AML-193 (cell line): ENCODE measurements at regions not wholly inside any gene's neighbourhood (a gene's known extent, or its start where the extent isn't known, plus 50 kb on each side); places are given as distances from the start of the nearest gene placed in this dataset.

Experiments used
- DNase-seq, 2 experiments: peaks; one replicate each; lab custom pipeline; 2025; lab: John Stamatoyannopoulos, UW

DNA sequence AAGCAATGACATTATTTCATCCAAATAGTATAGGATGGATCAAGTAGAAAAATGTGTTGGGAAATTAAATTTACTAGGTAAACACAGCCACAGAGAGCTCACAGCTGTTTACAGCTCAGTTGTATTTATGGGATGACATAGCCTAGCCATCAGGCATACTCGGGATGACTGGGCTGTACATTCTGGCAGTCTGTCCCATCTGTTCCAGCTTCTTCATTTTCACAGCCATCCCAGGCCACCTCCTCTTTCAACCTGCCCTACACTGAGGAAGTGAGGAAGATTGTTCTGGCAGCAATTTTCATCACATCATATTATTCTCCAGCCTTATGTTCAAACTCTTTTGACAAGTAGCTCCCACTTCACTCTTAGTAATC lies 98.4 kb upstream of the PFN2 start:
- no peak for DNase-seq

DNA sequence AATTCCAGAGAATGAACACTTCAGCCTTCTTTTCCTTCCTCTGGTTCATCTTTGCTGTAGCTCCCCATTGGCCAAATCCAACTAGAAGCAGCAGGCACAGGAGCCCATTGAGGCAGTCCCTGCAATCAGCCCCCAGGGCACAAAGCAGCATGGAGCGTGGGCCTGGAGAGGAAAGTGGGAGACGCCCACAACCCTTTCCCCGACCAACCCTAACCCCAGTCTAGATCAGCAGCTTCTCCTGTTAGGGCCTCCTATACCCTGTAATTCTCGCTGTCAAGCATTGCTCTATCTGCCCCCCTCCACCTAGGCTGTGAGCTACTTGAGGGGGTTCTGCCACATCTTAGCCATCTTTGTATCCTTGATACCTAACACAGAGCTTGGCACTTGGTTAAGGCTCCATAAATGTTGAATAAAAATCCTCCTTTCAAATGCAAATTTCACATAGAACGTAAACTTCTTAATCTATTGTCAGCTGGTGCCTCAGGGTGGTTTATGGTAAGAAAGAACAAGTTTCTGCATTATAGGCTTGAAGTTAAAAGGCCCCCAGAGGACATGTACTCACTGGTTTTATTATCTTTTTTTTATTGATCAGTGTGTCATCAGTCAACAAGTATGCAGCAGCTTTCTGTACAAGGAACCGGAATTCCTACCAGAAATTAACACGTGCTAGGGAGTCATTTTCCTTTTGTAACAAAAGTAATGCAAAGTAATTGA lies 97.9 kb upstream of the PFN2 start:
- DNase-seq: no peak

DNA sequence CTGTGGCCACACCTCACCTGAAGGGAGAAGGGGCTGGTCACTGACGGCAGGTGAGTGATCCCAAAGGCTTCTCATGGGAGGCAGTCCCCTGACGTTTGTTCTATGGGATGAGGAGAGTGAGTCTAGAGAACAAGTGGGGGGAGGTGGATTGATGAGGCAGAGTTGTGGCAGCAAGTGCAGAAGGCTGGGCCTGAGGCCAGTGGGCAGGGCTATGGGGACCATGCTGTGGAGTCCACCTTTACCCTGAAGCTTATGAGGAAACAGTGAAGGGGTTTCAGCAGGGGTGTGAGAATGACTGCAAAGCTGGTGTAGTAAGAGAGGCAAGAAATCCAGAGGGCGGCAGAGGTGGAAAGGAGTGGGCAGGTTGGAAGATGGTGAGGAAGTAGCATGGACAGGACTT lies 96.9 kb upstream of the PFN2 start:
- no peak for DNase-seq

DNA sequence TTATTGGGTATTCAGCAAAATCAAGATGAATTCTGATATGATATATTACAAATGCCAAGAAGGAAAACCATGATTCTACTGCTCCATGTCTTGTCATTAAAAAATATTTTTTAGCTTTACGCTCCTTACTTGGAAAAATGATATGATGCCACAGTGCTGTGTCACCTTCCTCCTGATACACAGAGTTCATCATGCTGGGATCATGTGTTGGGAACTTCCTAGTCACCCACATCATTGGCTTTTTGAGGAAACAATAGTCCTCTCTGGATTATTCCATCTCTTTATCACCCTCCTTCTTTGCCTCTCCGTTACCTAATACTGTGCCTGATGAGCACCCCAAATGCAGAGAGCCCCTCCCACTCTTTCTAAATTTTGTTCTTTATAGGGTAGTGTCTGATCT lies 94.3 kb upstream of the PFN2 start:
- DNase-seq: no peak

DNA sequence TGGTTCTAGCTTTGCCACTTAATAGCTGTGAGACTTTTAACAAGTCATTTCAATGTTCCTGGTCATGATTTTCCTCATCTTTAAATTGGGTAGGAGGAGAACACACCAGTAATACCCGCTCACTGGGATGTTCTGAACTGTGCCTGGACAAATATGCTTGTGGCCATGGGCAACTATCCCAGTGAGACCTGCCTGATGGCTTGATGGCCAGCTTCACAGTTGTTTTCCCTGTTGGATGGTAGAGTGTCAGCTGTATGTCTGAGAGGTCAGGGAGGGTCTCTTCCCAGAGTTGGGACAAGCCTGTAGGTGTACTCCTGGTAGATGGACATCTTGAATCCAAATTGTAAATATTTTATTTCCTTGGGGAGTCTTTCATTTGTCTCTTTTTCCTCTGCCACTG lies 92.5 kb upstream of the PFN2 start:
- DNase-seq: no peak

DNA sequence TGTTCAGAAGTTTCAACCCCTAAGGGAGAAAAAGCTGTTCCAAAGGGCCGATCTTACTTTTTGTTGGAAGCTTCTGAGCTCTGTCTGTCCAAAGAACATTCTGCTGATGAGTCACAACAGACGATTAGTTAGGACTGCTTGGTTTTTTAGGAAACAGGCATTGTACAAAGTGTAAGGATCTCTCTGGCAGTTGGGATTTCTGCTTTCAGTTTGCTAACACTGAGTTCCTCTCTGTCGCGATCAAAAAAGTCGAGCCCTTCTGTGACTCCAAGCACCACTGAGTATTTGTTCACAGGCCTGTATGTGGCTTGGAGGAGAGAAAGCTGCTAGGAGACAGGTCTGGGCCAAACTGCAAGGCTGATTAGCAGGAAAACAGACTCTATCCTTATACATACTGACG lies 91.8 kb upstream of the PFN2 start:
- DNase-seq: no peak

DNA sequence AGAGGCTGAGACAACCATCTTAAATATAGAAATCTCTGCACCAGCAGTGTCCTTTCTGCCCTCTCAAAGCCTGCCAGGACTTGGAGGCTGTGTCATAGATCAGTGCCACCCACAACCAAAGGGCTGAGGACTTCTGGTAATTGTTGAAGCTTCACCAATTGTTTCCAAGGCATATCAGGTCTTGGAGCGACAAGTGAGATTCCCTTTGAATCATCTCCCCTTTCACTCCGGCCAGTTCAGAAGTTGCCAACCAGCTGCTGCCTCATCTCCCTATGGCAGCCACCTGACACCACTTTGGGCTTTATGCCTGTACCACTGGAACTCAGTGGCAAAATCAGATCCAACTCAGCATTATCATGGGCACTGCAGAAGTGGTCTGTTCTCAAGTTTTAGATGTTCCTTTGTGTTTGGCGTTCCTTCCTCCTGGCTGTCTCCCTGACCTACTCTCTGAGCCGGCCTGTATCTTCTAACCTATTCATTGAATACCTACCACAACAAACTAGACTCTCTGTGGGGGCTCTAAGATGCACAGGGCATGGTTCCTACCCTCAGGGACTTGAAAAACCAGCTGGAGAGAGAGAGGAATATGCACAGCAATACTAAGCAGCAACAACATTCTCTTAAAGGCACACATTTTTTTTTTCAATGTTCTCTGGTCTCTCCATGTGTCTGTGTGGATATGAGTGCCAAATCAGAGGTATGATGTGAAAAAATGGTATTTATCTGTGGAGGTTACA lies 90.8 kb upstream of the PFN2 start:
- no peak for DNase-seq

DNA sequence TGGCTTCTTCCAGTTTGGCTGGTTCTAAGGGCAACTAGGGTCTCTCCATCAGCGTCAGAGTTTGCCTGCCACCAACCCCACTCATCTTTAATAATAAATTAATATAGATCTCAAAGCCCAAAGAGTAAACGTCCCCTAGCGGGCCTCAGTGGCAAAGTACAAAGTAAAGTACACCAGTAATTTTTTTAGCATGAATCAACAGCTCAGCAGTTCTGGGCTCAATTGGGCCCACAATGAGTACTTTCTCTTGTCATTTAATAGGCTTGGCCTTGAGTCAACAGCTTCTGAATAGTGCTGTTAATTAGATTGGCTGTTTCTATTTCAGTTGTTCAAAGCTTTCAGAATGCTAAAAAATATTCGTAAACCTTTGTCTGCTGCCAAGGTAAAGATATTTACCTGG lies 89.0 kb upstream of the PFN2 start:
- DNase-seq: no peak

DNA sequence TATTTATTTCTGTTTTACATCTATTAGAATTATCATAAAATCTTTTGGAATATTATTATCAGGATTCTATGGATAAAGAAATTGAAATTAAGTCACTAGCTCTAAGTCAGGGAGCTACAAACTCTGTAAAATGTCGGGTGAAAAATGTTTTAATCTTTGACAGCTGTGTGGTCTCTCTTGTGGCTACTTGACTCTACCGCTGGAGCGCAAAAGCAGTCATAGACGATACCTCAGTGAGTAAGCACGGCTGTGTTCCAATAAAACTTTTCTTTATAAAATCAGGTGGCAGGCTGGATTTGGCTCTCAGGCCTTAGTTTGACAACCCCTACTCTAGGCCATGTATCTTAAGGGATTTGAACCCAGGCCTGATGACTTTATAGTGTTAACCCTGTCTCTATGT lies 88.5 kb upstream of the PFN2 start:
- DNase-seq: no peak

DNA sequence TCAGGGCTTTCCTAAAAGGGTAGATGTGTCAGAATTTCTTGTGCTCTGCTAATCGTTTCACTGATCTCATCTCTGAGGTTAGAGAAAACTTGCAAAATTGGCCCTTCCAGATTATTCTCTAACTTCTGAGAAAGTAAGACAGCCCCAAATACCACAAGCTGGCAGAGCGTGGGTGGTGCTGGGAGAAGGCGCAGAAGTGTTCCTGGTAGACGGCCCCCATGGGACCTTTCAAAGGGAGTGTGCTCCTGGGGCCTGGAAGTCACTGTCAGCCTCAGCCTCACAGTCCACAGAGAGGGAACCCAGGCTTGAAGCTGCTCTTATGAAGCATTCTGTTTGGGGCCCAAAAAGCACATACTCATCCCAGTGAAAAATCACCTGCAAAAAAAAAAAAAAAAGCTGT lies 86.5 kb upstream of the PFN2 start:
- no peak for DNase-seq

DNA sequence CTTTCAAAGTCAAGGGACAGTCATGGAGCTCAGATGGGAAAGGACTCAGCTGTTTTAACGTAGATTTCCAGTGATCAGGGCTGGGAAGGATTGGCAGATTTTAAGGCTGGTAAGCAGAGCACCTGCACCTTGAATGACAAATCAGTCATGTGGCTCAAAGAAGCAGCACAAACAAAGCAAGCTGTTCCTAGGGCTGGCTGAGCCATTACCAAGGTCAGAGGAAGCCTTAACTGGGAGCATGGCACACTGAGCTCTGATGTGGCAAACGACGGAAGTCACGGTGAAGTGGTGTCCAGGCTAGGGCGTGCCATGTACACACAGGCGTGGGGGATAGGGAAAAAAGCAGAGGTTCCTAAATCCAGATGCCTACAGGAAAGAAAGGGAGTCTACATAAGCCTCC lies 84.6 kb upstream of the PFN2 start:
- no peak for DNase-seq

DNA sequence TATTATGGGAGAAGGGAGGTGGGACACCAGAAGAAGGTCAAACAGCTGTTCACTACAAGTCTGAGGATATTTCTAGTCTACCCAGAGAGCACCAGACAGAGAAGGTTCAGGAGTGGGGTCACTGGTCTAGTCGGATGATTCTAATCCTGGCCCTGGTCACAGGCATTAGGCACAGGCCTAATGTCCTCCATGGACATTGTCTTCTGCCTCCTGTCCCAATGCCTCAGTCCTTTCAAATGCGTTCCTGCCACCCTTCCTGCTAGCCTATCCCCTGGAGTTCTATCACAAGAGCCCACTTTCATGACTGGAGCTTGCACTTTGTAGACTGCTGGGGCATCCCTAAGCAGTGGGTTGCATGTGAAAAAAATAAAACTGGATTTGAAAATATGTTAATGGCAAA lies 83.9 kb upstream of the PFN2 start:
- DNase-seq: no peak

DNA sequence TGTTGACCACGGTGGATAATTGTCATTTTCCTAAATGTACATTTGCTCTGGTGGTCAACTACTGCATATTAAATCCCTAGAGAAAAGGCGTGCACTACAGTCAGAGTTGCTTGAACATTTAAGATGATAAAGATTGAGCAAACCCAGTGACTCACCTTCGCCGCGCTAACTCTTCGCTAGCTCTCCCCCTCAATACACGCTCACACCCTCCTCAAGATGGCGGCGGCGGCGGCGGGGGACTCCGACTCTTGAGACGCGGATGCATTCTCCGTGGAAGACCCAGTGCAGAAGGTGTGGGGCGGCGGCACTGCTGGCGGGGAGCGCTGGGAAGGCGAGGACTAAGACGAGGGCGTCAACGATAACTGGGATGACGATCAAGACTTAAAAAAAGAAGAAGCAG lies 79.8 kb upstream of the PFN2 start:
- DNase-seq: no peak

DNA sequence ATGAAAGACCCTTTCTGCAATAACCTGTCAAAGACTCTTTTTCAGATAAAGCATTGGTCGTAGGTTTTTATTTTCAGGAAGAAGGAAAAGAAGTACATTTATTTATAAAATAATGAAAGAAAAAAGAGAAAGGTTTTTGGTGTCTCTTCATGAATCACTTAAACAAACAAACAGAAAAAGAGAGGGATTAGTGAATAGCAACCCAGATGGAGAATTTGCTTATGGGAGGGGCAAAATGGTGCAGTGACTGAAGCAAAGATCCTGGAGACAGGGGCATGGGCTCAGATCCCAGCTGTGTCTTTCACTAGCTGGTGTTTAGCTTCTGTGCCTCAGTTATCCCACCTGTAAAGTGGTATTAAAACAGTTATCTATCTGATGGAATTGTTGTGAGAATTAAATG lies 78.6 kb upstream of the PFN2 start:
- no peak for DNase-seq

DNA sequence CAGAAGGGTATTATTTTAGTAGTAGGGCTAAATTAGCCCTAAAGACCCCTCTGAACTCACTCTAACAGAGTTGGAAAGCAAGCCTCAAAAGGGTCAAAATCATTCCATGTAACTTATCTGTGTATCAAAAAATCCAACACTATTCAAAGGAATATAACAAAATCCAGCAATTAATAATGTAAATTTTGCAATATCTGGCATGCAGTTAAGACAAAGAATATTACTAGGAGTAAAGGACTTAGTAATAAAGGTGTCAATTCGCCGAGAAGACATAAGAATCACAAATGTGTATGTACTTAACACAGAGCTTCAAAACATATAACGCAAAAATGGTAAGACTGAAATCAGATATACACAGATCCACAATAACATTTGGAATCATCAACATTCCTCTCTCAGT lies 71.2 kb upstream of the PFN2 start:
- DNase-seq: no peak

DNA sequence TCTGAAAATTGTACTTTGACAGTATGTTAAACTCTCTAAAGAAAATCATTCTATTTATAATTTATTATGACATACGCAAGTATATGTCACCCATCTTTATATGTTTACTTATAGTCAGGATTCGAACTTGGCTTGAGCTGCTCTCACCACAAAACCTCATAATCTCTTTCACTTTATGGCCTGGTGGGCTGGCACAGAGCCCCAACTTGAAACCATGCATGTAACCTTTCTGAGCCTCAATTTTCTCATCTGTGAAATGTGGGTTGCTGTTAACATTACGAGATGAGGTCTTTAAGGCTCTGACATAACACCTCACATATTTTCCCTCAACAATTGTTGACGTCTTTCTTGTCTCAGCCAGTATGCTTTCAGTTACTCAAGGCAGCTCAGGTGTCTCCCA lies 69.4 kb upstream of the PFN2 start:
- no peak for DNase-seq

DNA sequence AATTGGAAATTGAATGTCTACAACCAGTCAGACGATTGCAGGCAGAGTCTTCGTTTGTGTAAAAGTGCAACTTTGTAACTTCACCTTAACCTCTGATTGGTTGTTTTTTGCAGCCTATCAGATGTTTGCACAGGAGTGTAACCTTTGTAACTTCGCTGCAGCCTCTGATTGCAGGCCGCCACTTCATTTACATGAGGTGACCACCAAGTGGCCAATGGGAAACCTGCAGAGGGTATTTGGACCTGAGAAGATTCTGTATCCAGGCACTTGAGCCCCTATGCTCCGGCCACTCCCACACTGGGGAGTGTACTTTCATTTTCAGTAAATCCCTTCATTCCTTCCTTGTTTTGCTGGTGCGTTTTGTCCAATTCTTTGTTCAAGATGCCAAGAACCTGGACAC lies 68.1 kb upstream of the PFN2 start:
- no peak for DNase-seq

DNA sequence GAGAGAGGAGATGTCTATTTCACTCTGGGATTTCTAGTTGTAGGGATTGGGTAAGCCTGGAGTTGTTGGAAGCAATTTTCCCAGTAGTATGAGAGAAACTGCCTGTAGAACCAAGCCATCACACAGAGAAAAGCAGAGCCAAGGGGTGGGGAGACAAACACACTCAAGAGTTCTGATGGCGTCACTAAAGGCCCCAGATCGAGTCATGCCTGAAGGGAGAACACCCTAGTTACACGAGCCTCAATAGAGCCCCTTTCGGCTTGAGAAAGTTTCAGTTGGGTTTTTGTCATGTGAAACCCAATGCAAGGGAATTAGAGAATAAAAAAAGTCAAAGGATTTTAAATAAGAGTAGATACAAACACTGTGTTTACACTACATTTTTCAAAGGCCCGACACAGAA lies 66.1 kb upstream of the PFN2 start:
- DNase-seq: no peak

DNA sequence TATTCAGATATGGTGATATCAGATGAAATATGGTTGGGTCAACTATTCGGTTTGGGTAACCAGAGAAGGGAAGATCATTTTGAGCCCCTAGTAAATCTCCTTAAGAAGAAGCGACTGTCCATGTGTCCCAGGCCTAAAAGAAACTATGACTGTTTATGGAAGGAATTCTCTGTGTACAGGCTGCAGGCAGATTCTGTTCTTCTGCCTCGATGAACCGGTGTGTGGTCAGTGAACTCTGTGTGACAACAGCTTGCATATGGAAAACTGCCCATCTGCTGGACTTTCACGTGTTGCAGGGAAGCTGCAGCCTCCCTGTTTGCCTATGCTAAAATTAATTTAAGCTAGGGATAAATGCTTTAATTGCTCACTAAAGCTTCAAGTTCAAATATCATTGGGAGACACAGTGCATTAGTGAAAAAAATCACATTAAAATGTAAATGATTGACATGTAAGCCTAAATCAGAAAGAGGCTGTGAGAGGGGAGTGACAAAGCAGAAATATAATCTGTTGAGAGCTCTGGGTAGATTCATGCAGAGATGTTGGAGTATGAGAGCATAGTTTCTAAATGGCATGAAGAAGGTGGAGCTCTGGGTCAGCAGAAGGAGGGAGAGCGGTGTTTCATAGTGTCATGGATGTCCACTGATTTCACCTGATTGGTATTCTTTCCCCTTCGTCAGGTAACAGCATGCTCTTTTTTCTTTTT lies 65.4 kb upstream of the PFN2 start:
- DNase-seq: no peak

DNA sequence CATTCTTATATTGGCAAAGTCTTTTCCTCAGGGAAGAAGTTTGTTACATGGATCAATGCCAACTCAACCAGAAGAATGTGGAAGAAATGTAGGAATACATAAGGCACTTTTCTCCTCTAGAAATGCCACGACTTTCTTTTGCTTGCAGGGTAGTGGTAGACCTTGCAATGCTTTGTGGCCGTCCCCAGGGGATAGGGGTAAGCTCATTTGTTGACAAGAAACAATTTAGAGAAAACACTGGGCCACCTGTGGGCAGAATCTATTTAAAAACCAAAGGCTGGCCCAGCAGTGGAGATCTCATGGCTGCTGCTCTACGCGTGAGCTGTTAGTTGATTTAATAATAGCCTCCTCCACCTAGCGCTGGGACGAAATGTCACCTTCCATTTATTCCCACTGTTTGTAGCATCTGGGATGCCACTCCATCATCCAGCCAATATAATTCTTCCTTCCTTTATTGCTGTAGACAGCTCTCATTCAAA lies 64.6 kb upstream of the PFN2 start:
- DNase-seq: no peak

DNA sequence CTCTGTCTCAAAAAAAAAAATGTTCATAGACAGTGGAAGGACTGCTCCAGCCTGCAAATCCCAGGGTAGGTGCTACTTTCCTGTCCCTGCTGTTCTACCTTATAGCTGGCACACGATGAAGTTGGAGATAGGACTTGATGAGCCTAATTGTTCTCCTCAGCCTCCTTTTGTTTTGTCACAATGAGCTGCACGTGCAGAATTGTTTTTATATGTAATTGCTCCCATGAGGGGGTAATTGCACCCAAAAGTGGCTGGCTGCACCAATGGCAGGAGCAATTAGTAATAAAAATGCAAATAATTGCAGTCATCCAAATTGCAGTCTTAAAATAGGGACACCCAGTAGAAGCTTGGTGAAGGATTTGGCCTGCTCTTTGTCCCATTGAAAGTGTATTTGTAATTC lies 63.0 kb upstream of the PFN2 start:
- no peak for DNase-seq

DNA sequence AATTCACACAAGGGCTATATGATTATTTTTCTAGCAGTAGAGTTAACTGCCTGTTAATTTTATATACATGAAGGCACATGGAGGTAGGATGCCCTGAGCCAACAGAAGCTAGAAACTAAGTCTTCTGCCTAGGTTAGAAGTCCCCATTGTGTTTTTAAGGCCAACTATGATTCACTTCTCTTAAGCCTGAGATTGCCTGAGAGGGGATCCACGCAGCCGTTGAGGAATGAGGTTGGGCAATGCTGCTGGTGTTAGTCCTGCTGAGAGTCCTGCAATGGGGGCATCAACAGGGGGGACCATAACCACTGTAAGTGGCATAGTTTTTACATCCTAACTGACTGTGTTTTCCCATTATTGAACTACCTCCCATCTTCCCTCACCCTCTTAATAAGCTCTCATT lies 60.1 kb upstream of the PFN2 start:
- no peak for DNase-seq

DNA sequence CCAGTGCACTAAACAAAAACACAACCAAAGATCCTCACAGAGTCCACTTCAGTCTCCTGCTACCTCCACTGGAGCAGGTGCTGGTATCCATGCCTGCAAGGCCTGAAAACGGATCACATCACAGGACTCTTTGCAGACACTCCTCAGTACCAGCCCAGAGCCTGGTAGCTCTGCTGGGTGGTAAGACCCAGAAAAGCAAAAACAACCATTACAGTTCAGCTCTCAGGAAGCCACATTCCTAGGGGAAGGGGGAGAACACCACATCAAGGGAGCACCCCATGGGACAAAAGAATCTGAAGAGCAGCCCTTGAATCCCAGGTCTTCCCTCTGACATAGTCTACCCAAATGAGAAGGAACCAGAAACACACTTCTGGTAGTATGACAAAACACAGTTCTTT lies 52.5 kb upstream of the PFN2 start:
- no peak for DNase-seq
